Ovary (tissue), 3 donors: ENCODE measurements at regions not wholly inside any gene's neighbourhood (a gene's known extent, or its start where the extent isn't known, plus 50 kb on each side); places are given as distances from the start of the nearest gene placed in this dataset.

ENCODE experiments used
- EP300 ChIP-seq: sonication (generic); formaldehyde crosslinking; IDR thresholded peaks from one replicate; pipeline ENCODE4 v1.6.1; 2017; ENCODE audit warnings: antibody characterized with exemption
- POLR2A ChIP-seq: fragments of 450-650 bp; IDR thresholded peaks from one replicate; pipeline ENCODE4 v1.6.1; 2017; ENCODE audit warnings: antibody characterized with exemption, mild to moderate bottlenecking, moderate library complexity
- TF ChIP-seq, protein P1 (sequence below), 3 donors: fragments of 450-650 bp in 2 of 3; fragments of 200-600 bp in 1 of 3; IDR thresholded peaks; one replicate each; pipeline versions ENCODE4 v1.5.1 to v1.8.0; 2016 to 2022; ENCODE audit warnings: antibody characterized with exemption in 3 of 3, mild to moderate bottlenecking in 1 of 3
- donor health status: DM: no; HTN: no; CAD: no.

GRCh38 chr5:155969537-155969936 is 357.4 kb upstream of the SGCD start:
- no peak for TF ChIP-seq POLR2A
- TF ChIP-seq, protein P1, sequence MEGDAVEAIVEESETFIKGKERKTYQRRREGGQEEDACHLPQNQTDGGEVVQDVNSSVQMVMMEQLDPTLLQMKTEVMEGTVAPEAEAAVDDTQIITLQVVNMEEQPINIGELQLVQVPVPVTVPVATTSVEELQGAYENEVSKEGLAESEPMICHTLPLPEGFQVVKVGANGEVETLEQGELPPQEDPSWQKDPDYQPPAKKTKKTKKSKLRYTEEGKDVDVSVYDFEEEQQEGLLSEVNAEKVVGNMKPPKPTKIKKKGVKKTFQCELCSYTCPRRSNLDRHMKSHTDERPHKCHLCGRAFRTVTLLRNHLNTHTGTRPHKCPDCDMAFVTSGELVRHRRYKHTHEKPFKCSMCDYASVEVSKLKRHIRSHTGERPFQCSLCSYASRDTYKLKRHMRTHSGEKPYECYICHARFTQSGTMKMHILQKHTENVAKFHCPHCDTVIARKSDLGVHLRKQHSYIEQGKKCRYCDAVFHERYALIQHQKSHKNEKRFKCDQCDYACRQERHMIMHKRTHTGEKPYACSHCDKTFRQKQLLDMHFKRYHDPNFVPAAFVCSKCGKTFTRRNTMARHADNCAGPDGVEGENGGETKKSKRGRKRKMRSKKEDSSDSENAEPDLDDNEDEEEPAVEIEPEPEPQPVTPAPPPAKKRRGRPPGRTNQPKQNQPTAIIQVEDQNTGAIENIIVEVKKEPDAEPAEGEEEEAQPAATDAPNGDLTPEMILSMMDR (IDR thresholded peaks at IDR 0.05): no peak
- no peak for TF ChIP-seq EP300
